Esophagus squamous epithelium (tissue), 4 donors: ENCODE measurements at regions not wholly inside any gene's neighbourhood (a gene's known extent, or its start where the extent isn't known, plus 50 kb on each side); places are given as distances from the start of the nearest gene placed in this dataset.

Experiments used
- POLR2A ChIP-seq, 4 donors: fragments of 450-650 bp; IDR thresholded peaks; one replicate each; pipeline ENCODE4 v1.6.1; 2017; ENCODE audit warnings: antibody characterized with exemption in 4 of 4, mild to moderate bottlenecking in 4 of 4, moderate library complexity in 3 of 4
- TF ChIP-seq, protein P1 (sequence below), 6 experiments: fragments of 450-650 bp in 4 of 6; fragments of 200-600 bp in 2 of 6; sonication (generic) in 2 of 6; IDR thresholded peaks; one replicate each; pipeline ENCODE4 v1.5.1; 2016 to 2019; ENCODE audit warnings: antibody characterized with exemption in 6 of 6, mild to moderate bottlenecking in 4 of 6, moderate library complexity in 4 of 6

DNA sequence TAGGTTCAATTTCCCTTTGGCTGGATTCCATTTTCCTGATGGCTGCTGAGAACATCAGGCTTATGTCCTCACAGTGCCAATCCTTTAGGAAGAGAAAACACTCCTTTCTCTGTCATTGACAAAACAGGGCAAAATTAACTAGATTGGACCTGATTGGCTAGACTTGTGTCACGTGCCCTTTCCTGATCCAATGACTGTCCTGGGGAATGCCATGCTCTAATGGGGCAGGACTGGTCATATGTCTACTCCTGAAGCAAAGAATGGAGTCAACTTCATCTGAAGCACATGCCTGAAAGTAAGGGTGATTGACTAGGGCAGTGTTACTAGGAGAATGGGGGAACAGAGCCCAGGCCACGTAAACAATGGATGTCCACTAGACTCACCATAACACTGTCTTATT is 220.4 kb downstream of the KDR start:
- no peak for TF ChIP-seq POLR2A (IDR thresholded peaks at IDR 0.05)
- TF ChIP-seq, protein P1, sequence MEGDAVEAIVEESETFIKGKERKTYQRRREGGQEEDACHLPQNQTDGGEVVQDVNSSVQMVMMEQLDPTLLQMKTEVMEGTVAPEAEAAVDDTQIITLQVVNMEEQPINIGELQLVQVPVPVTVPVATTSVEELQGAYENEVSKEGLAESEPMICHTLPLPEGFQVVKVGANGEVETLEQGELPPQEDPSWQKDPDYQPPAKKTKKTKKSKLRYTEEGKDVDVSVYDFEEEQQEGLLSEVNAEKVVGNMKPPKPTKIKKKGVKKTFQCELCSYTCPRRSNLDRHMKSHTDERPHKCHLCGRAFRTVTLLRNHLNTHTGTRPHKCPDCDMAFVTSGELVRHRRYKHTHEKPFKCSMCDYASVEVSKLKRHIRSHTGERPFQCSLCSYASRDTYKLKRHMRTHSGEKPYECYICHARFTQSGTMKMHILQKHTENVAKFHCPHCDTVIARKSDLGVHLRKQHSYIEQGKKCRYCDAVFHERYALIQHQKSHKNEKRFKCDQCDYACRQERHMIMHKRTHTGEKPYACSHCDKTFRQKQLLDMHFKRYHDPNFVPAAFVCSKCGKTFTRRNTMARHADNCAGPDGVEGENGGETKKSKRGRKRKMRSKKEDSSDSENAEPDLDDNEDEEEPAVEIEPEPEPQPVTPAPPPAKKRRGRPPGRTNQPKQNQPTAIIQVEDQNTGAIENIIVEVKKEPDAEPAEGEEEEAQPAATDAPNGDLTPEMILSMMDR (IDR thresholded peaks at IDR 0.05): no peak
